ENCODE measurements at regions not wholly inside any gene's neighbourhood (a gene's known extent, or its start where the extent isn't known, plus 50 kb on each side); places are given as distances from the start of the nearest gene placed in this dataset.

GRCh38 chr1:56329970-56330369, 249.4 kb downstream of the PLPP3 start:
- no peak overlapping the region for H3K27ac Mint-ChIP-seq (ENCODE audit: unreplicated experiment)
- H3K4me3 Mint-ChIP-seq (ENCODE audit: unreplicated experiment): no peak overlapping the region
- H3K4me1 Mint-ChIP-seq (ENCODE audit: unreplicated experiment): no peaks in the 10 kb centered on the region
- no peaks in the 10 kb centered on the region for H3K36me3 Mint-ChIP-seq (ENCODE audit: low read depth, unreplicated experiment)
- no peaks in the 10 kb centered on the region for H3K9me3 Mint-ChIP-seq (ENCODE audit: unreplicated experiment)
- TF ChIP-seq CTCF (IDR thresholded peaks at IDR 0.05; ENCODE audit: unreplicated experiment): no peak
- DNase-seq (ENCODE audit: low spot score): no peak
- no peaks in the 10 kb centered on the region for H3K27me3 Mint-ChIP-seq (ENCODE audit: unreplicated experiment)

GRCh38 chr1:56327195-56327594, 252.2 kb downstream of the PLPP3 start:
- DNase-seq (ENCODE audit: low spot score): no peak
- Mint-ChIP-seq H3K27ac (ENCODE audit: unreplicated experiment) (no peak overlapping the region), H3K4me1 (ENCODE audit: unreplicated experiment) (no peaks in the 10 kb centered on the region), H3K36me3 (ENCODE audit: low read depth, unreplicated experiment) (no peaks in the 10 kb centered on the region), H3K9me3 (ENCODE audit: unreplicated experiment) (no peaks in the 10 kb centered on the region), H3K4me3 (ENCODE audit: unreplicated experiment) (no peak overlapping the region), H3K27me3 (ENCODE audit: unreplicated experiment) (no peaks in the 10 kb centered on the region)
- TF ChIP-seq CTCF (IDR thresholded peaks at IDR 0.05; ENCODE audit: unreplicated experiment): no peak

- no peaks in the 10 kb centered on the region for H3K36me3 Mint-ChIP-seq (ENCODE audit: low read depth, unreplicated experiment)
- no peaks in the 10 kb centered on the region for H3K27me3 Mint-ChIP-seq (ENCODE audit: unreplicated experiment)
- no peak overlapping the region for H3K4me3 Mint-ChIP-seq (ENCODE audit: unreplicated experiment)
- H3K4me1 Mint-ChIP-seq (ENCODE audit: unreplicated experiment): no peaks in the 10 kb centered on the region
- TF ChIP-seq CTCF (IDR thresholded peaks at IDR 0.05; ENCODE audit: unreplicated experiment): no peak
- no peak overlapping the region for H3K27ac Mint-ChIP-seq (ENCODE audit: unreplicated experiment)
- no peaks in the 10 kb centered on the region for H3K9me3 Mint-ChIP-seq (ENCODE audit: unreplicated experiment)
- DNase-seq (ENCODE audit: low spot score): no peak
These were observed 253.3 kb downstream of the PLPP3 start for GRCh38 chr1:56326056-56326455.

- Mint-ChIP-seq H3K27me3 (ENCODE audit: unreplicated experiment) (no peaks in the 10 kb centered on the region), H3K9me3 (ENCODE audit: unreplicated experiment) (no peaks in the 10 kb centered on the region), H3K36me3 (ENCODE audit: low read depth, unreplicated experiment) (no peaks in the 10 kb centered on the region), H3K27ac (ENCODE audit: unreplicated experiment) (no peak overlapping the region), H3K4me1 (ENCODE audit: unreplicated experiment) (no peaks in the 10 kb centered on the region), H3K4me3 (ENCODE audit: unreplicated experiment) (no peak overlapping the region)
- no peak for TF ChIP-seq CTCF (IDR thresholded peaks at IDR 0.05; ENCODE audit: unreplicated experiment)
- DNase-seq (ENCODE audit: low spot score): no peak
These were observed 254.9 kb downstream of the PLPP3 start for GRCh38 chr1:56324504-56324903.

GRCh38 chr1:56322211-56322610, 257.2 kb downstream of the PLPP3 start:
- no peaks in the 10 kb centered on the region for H3K27me3 Mint-ChIP-seq (ENCODE audit: unreplicated experiment)
- H3K4me3 Mint-ChIP-seq (ENCODE audit: unreplicated experiment): no peak overlapping the region
- no peak for DNase-seq (ENCODE audit: low spot score)
- H3K36me3 Mint-ChIP-seq (ENCODE audit: low read depth, unreplicated experiment): no peaks in the 10 kb centered on the region
- no peaks in the 10 kb centered on the region for H3K9me3 Mint-ChIP-seq (ENCODE audit: unreplicated experiment)
- no peak overlapping the region for H3K27ac Mint-ChIP-seq (ENCODE audit: unreplicated experiment)
- no peak for TF ChIP-seq CTCF (IDR thresholded peaks at IDR 0.05; ENCODE audit: unreplicated experiment)
- no peaks in the 10 kb centered on the region for H3K4me1 Mint-ChIP-seq (ENCODE audit: unreplicated experiment)

All from endothelial cell (in vitro differentiated cells).